UCSD-AML1 (cell line): ENCODE measurements at regions not wholly inside any gene's neighbourhood (a gene's known extent, or its start where the extent isn't known, plus 50 kb on each side); places are given as distances from the start of the nearest gene placed in this dataset.

ENCODE experiments used
- DNase-seq: peaks from one replicate; lab custom pipeline; 2025; ENCODE audit not compliant: unreplicated experiment; lab: John Stamatoyannopoulos, UW

- DNase-seq: no peak
Measured at GRCh38 chr9:88691091-88691490, 156.1 kb downstream of the NXNL2 start.

- DNase-seq: no peak
Measured at GRCh38 chr9:88691811-88692210, 156.8 kb downstream of the NXNL2 start.

- DNase-seq: no peak
Measured at GRCh38 chr9:88692827-88693226, 157.8 kb downstream of the NXNL2 start.

GRCh38 chr9:88694625-88695024, 159.6 kb downstream of the NXNL2 start:
- no peak for DNase-seq

GRCh38 chr9:88696501-88696900, 161.5 kb downstream of the NXNL2 start:
- DNase-seq: no peak

- no peak for DNase-seq
Measured at GRCh38 chr9:88697764-88698432, 162.9 kb downstream of the NXNL2 start.

GRCh38 chr9:88702985-88703384, 168.0 kb downstream of the NXNL2 start:
- DNase-seq: no peak

GRCh38 chr9:88706193-88707113, 171.5 kb downstream of the NXNL2 start:
- DNase-seq: no peak

GRCh38 chr9:88710449-88710848, 175.5 kb downstream of the NXNL2 start:
- DNase-seq: no peak

- no peak for DNase-seq
Measured at GRCh38 chr9:88711719-88712118, 176.7 kb downstream of the NXNL2 start.

- no peak for DNase-seq
Measured at GRCh38 chr9:88712484-88712883, 177.5 kb downstream of the NXNL2 start.

- DNase-seq: no peak
Measured at GRCh38 chr9:88713010-88713409, 178.0 kb downstream of the NXNL2 start.

GRCh38 chr9:88716596-88717290, 181.8 kb downstream of the NXNL2 start:
- no peak for DNase-seq

GRCh38 chr9:88721025-88721424, 186.0 kb downstream of the NXNL2 start:
- DNase-seq: no peak

- DNase-seq: no peak
Measured at GRCh38 chr9:88721495-88722279, 186.7 kb downstream of the NXNL2 start.

GRCh38 chr9:88722753-88723152, 187.8 kb downstream of the NXNL2 start:
- no peak for DNase-seq

GRCh38 chr9:88723751-88724150, 188.8 kb downstream of the NXNL2 start:
- no peak for DNase-seq

GRCh38 chr9:88724331-88724730, 189.4 kb downstream of the NXNL2 start:
- no peak for DNase-seq

GRCh38 chr9:88725300-88726019, 190.5 kb downstream of the NXNL2 start:
- no peak for DNase-seq

GRCh38 chr9:88726803-88727202, 191.8 kb downstream of the NXNL2 start:
- DNase-seq: no peak
